Activated CD4-positive, alpha-beta memory T cell treated with anti-CD3 and anti-CD28 coated beads for 36 hours (primary cell): ENCODE measurements at regions not wholly inside any gene's neighbourhood (a gene's known extent, or its start where the extent isn't known, plus 50 kb on each side); places are given as distances from the start of the nearest gene placed in this dataset.

Experiments used
- CTCF ChIA-PET: fragments of 350-600 bp; sonication (Branson Sonifier 250); formaldehyde crosslinking; loops from one replicate; lab custom pipeline; 2021; ENCODE audit warnings: antibody characterized with exemption, inconsistent platforms; lab: Charles Lee
- POLR2A ChIA-PET: fragments of 350-600 bp; sonication (Branson Sonifier 250); formaldehyde crosslinking; loops from one replicate; lab custom pipeline; 2021; ENCODE audit warnings: antibody characterized with exemption; lab: Charles Lee
- DNase-seq: peaks from one replicate; pipeline ENCODE4 v3.0.0-alpha.2; 2020
- H3K27ac Mint-ChIP-seq: one replicate; pipeline ENCODE4 v1.8.0; 2021; ENCODE audit warnings: mixed read lengths
- H3K27me3 Mint-ChIP-seq: one replicate; pipeline ENCODE4 v1.8.0; 2021; ENCODE audit warnings: mixed read lengths
- H3K36me3 Mint-ChIP-seq: one replicate; pipeline ENCODE4 v1.8.0; 2021; ENCODE audit warnings: mixed read lengths
- H3K4me1 Mint-ChIP-seq: one replicate; pipeline ENCODE4 v1.8.0; 2021; ENCODE audit warnings: low read depth, mixed read lengths
- H3K4me3 Mint-ChIP-seq: one replicate; pipeline ENCODE4 v1.8.0; 2021; ENCODE audit warnings: mild to moderate bottlenecking, mixed read lengths
- H3K9me3 Mint-ChIP-seq: one replicate; pipeline ENCODE4 v1.8.0; 2021; ENCODE audit warnings: mixed read lengths
- intact Hi-C: fragments of 100-400 bp; cut with micrococcal nuclease; formaldehyde crosslinking; loops from one replicate; pipeline ENCODE4 v1.15.1; 2023

DNA sequence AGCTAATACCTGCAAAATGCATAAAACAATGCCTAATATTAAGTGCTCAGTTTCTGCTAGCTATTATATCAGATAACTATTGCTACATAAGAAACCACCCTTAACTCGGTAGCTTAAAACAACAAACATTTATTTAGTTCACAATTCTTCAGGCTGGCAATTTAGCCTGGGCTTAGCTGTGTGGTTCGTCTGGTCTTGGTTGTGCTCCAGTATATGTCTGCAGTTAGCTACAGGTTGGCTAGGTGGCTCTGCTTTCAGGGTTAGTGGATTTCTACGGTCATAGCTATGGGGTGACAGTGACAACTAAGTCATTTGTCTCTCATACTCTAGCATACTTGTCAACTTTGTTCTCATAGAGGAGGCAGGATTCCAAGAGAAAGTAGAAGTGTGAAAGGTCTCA lies 61.8 kb upstream of the NRP1 start:
- Mint-ChIP-seq H3K9me3 (peaks cover 15% of the 10 kb centered on the region), H3K27ac (no peak overlapping the region), H3K4me3 (no peak overlapping the region), H3K27me3 (peaks cover 14% of the 10 kb centered on the region), H3K36me3 (no peaks in the 10 kb centered on the region), H3K4me1 (no peaks in the 10 kb centered on the region)
- DNase-seq = no peak
- intact Hi-C loops = no loop called here
- ChIA-PET CTCF (no interaction called here), POLR2A (no interaction called here)

DNA sequence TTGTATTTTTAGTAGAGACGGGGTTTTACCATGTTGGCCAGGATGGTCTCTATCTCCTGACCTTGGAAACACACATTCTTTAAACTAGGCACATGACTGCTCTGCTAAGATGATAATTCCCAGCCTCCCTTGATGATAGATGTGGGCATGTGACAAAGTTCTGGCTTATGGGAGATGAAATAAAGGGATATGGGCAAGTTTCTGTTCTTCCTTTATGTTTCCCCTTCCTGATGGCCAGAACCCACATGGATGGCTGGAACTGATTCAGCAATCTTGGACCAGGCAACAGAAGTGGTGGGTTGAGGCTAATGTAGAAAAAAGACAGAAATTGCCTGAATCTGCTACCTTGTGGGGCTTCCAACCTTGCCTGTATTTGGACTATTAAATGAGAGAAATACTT lies 60.7 kb upstream of the NRP1 start:
- CTCF ChIA-PET = no interaction called here
- DNase-seq = no peak
- Mint-ChIP-seq H3K4me3 (no peak overlapping the region), H3K9me3 (peaks cover 15% of the 10 kb centered on the region), H3K4me1 (no peaks in the 10 kb centered on the region), H3K27ac (no peak overlapping the region), H3K27me3 (peaks cover 11% of the 10 kb centered on the region), H3K36me3 (no peaks in the 10 kb centered on the region)
- intact Hi-C loops = no loop called here
- POLR2A ChIA-PET = no interaction called here

DNA sequence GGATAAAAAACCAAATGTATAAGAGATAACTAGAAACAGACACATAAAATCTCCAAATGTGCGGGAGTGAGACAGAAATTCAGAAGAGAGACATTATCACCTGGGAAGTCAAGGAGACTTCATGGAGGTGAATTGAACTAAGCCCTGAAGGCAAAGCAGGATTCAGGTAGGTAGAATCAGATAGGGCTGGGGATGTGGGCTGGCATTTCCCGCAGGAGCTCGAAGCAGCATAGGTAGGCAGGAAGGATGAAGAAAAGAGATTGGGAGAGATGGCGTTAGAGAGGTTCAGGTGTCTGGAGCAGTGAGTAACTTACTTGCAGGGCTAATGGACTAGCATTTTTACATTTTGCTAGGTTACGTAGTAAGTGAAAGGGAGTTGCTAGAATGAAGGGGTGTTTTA lies 58.2 kb upstream of the NRP1 start:
- Mint-ChIP-seq H3K9me3 (peaks cover 14% of the 10 kb centered on the region), H3K4me1 (no peaks in the 10 kb centered on the region), H3K4me3 (no peak overlapping the region), H3K36me3 (no peaks in the 10 kb centered on the region), H3K27me3 (peaks cover 24% of the 10 kb centered on the region), H3K27ac (no peak overlapping the region)
- intact Hi-C loops = no loop called here
- POLR2A ChIA-PET = no interaction called here
- no peak for DNase-seq
- CTCF ChIA-PET = no interaction called here

DNA sequence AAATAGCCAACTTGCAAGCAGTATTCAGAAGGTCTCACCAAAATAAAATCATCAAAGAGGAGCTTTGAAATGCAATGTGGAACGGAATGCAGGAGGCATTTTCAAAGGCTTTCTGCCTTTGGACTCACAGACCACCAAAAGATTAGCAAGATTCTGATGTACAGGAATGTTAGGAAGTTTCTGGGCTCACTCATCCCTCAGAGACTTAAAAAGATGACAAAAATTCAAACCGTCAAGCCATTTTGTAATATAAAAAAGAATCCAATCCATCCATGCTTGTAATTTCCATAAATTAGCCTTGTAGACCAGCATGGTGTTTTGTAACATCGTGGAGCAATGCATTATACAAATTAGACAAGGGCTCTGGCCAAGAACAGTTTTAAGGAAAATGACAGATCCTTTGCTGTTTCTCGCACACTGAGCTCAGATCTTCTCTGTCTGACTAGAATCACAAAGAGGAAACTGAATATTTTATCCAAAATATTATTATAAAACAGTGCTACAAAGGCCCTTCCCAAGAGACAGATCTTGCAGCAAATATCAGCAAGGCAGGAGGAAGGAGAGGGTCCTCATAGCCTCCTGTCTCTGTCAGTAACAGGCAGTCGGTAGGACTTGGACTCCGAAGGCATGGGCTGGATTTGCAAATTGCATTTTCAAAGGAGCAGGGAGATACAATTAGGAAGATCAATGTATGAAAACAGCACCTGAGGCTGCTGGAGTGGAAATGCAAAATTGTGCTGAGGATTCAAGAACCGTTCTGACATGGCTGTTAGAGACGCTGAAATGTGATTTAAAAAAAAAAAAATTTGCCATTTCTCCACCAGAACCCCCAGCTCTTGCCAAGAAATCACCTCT lies 57.4 kb upstream of the NRP1 start:
- H3K36me3 Mint-ChIP-seq = no peaks in the 10 kb centered on the region
- intact Hi-C loops = no loop called here
- no peak for DNase-seq
- H3K27me3 Mint-ChIP-seq = peaks cover 24% of the 10 kb centered on the region
- CTCF ChIA-PET = no interaction called here
- no peak overlapping the region for H3K4me3 Mint-ChIP-seq
- no peak overlapping the region for H3K27ac Mint-ChIP-seq
- H3K4me1 Mint-ChIP-seq = no peaks in the 10 kb centered on the region
- H3K9me3 Mint-ChIP-seq = peaks cover 6% of the 10 kb centered on the region
- POLR2A ChIA-PET = no interaction called here

DNA sequence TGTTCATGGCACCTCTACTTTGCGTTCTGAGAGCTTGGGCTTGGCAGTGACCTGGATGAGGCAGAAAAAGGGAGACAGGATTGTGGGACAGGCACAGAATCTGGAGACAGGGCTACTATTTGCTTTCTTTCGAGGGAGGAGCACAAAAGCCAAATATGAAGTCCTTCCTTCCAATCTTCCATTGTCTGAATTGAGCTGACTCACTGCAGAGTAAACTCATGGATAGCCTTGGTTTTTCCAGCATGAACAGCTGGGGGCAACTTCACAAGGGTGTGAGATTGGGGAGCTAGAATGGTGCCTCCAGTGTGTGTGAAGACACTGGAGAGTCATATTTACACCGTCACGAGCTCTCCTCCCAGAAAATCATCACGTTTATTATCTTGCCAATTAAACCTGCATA lies 55.6 kb upstream of the NRP1 start:
- H3K9me3 Mint-ChIP-seq = no peaks in the 10 kb centered on the region
- ChIA-PET CTCF (no interaction called here), POLR2A (no interaction called here)
- intact Hi-C loops = no loop called here
- no peaks in the 10 kb centered on the region for H3K4me1 Mint-ChIP-seq
- no peak for DNase-seq
- no peak overlapping the region for H3K27ac Mint-ChIP-seq
- peaks cover 27% of the 10 kb centered on the region for H3K27me3 Mint-ChIP-seq
- no peaks in the 10 kb centered on the region for H3K36me3 Mint-ChIP-seq
- H3K4me3 Mint-ChIP-seq = no peak overlapping the region

DNA sequence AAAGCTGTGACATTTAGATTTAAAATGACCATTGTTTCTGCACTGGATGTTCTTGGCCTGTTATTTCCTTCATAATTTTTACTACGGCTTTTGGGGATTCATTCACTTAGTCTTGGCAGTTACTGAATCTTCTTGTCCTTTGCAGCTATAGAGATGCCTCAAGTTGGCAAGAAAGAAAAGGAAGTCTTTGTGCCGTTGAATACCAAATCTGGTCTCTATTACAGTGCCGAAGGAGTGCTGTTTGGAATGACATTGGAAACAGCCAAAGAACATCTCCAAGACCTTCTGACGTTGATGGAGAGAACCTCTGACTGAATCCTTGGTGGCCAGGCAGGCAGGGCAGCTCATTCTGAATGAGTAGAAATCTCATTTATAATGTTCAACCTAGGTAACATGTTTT lies 54.3 kb upstream of the NRP1 start:
- DNase-seq = no peak
- Mint-ChIP-seq H3K36me3 (no peaks in the 10 kb centered on the region), H3K4me3 (no peak overlapping the region), H3K9me3 (no peaks in the 10 kb centered on the region), H3K27ac (no peak overlapping the region), H3K27me3 (peaks cover 24% of the 10 kb centered on the region), H3K4me1 (no peaks in the 10 kb centered on the region)
- POLR2A ChIA-PET = no interaction called here
- intact Hi-C loops = no loop called here
- CTCF ChIA-PET = no interaction called here

DNA sequence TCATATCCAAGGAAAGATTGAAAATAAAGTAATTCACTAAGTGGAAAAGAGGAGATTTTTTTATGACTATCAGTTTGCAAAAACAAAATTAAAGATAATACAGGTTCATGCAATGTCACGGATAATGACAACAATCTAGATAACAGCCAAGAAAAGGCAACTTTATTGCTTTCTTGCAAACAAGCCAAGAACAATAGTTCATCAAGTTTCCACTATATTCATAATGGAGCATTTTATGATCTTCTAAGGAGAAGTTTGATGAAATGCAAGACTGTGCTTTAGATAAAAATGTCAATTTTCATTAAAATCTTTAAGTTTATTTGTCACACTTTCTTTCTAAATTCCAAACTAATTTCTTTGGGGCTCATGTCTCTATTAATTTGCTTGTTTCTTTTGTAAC lies 53.9 kb upstream of the NRP1 start:
- Mint-ChIP-seq H3K9me3 (no peaks in the 10 kb centered on the region), H3K27me3 (peaks cover 24% of the 10 kb centered on the region), H3K36me3 (no peaks in the 10 kb centered on the region), H3K27ac (no peak overlapping the region), H3K4me3 (no peak overlapping the region), H3K4me1 (no peaks in the 10 kb centered on the region)
- ChIA-PET CTCF (no interaction called here), POLR2A (no interaction called here)
- intact Hi-C loops = no loop called here
- DNase-seq = no peak

DNA sequence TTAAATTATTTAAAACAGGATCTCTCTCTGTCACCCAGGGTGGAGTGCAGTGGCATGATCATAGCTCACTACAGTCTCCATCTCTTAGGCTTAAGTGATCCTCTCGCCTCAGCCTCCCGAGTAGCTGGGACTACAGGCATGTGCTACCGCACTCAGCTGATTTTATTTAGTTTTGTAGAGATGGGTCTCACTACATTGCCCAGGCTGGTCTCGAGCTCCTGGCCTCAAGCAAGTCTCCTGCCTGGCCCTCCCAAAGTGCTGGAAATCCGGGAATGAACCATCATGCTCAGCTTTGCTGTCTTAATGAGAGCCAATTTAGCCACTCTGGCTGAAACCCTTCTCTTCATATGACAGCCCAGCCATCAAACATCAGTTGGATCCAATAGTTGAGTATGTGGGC lies 53.3 kb upstream of the NRP1 start:
- Mint-ChIP-seq H3K4me1 (no peaks in the 10 kb centered on the region), H3K27ac (no peak overlapping the region), H3K9me3 (no peaks in the 10 kb centered on the region), H3K36me3 (no peaks in the 10 kb centered on the region), H3K4me3 (no peak overlapping the region), H3K27me3 (peaks cover 26% of the 10 kb centered on the region)
- intact Hi-C loops = no loop called here
- DNase-seq = no peak
- CTCF ChIA-PET = no interaction called here
- POLR2A ChIA-PET = no interaction called here

DNA sequence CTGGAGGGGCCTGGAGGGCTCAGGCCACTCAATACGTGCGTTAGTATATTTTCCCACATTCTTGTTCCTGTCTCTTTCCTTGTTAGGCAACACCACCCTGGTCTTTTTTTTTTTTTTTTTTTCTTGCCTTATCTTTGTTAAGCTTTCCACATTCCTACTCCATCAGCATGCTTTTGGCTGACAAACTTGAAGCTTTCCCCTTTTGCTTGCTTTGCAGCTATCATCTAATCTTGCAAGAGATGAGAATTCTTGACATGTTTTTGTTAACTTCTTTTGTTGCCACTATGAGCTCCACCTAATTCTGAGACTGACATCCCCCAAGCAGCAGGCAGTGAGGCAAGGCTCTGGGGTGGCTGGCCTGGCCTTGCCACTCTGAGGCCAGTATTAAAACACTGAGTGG lies 52.5 kb upstream of the NRP1 start:
- no peaks in the 10 kb centered on the region for H3K9me3 Mint-ChIP-seq
- no peak overlapping the region for H3K4me3 Mint-ChIP-seq
- no peaks in the 10 kb centered on the region for H3K4me1 Mint-ChIP-seq
- no peak overlapping the region for H3K27ac Mint-ChIP-seq
- peaks cover 29% of the 10 kb centered on the region for H3K27me3 Mint-ChIP-seq
- no peaks in the 10 kb centered on the region for H3K36me3 Mint-ChIP-seq
- intact Hi-C loops = no loop called here
- CTCF ChIA-PET = no interaction called here
- POLR2A ChIA-PET = no interaction called here
- no peak for DNase-seq

DNA sequence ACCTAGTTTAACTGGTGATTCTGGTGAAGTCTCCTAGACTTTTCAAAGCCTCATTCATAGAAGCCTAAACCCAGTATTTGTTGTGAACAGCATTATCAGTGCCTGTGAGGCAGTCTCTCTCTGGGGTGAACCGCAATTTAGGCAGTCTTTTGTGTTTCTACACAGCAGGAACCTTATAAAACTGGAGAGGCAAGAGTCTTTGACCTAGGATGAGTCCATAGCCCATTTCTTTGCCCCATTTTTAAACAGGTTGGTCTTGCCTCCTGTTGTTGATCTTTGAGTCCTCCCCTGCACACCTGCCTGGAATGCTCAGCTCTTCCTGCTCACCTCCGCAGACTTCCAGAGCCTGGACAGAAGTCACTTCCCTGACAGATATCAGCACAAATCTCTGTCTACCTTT lies 51.2 kb upstream of the NRP1 start:
- no peaks in the 10 kb centered on the region for H3K9me3 Mint-ChIP-seq
- no peak overlapping the region for H3K4me3 Mint-ChIP-seq
- H3K27me3 Mint-ChIP-seq = peaks cover 28% of the 10 kb centered on the region
- no peaks in the 10 kb centered on the region for H3K36me3 Mint-ChIP-seq
- no peaks in the 10 kb centered on the region for H3K4me1 Mint-ChIP-seq
- no peak for DNase-seq
- H3K27ac Mint-ChIP-seq = no peak overlapping the region
- ChIA-PET POLR2A (interaction anchor here (0.6 kb wide), 1 partner anchor 563 kb away, joined by 4 read pairs; no protein-coding TSS in a partner anchor), CTCF (no interaction called here)
- intact Hi-C loops = no loop called here

DNA sequence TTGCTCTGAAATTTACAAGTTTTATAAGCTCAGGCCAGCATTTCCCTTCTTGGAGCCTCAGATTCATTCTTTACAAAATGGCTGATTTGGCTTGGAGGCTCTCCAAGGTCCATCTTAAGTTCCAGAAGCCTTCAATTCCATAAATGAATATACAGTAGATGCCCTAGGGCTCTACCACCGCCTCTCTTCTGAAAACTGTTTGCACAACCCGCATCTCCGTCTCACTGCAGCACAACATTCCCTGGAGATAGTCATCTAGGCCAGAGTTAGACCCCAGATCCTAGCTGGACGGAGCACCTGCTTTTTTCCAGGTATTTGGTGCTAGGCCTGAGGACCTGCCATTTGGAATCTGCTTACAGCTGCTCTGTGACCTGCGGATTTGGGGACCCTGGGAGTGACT lies 50.5 kb upstream of the NRP1 start:
- CTCF ChIA-PET = no interaction called here
- Mint-ChIP-seq H3K27me3 (peaks cover 27% of the 10 kb centered on the region), H3K4me1 (no peaks in the 10 kb centered on the region), H3K27ac (no peak overlapping the region), H3K36me3 (no peaks in the 10 kb centered on the region), H3K9me3 (no peaks in the 10 kb centered on the region), H3K4me3 (no peak overlapping the region)
- POLR2A ChIA-PET = interaction anchor here (0.6 kb wide), 1 partner anchor 562 kb away, joined by 4 read pairs; no protein-coding TSS in a partner anchor
- intact Hi-C loops = no loop called here
- no peak for DNase-seq
